Right ventricle myocardium inferior (tissue), 1 donor: ENCODE measurements at regions not wholly inside any gene's neighbourhood (a gene's known extent, or its start where the extent isn't known, plus 50 kb on each side); places are given as distances from the start of the nearest gene placed in this dataset.
A peak's percentile ranks its signal among the peaks of the same experiment; 100 is the strongest.
"Not testable (repeated sequence)": the region's sequence is repeated elsewhere in the genome, so short reads cannot be mapped to it uniquely, and the experiment has no call there.

Source experiments
- ATAC-seq: fragments of 200-7000 bp; cut with Tn5 transposase; one replicate; pipeline ENCODE4 v1.9.1; 2020; ENCODE audit warnings: mild to moderate bottlenecking, moderate library complexity
- DNase-seq: peaks from one replicate; pipeline ENCODE4 v3.0.0; 2021; ENCODE audit errors: missing footprints
- intact Hi-C: fragments of 100-400 bp; cut with DNase I; formaldehyde crosslinking; loops from one replicate; pipeline ENCODE4 v1.11.0; 2022
- donor health status: DM: no; HTN: yes; CAD: no; lungs with severe emphysema.

DNA sequence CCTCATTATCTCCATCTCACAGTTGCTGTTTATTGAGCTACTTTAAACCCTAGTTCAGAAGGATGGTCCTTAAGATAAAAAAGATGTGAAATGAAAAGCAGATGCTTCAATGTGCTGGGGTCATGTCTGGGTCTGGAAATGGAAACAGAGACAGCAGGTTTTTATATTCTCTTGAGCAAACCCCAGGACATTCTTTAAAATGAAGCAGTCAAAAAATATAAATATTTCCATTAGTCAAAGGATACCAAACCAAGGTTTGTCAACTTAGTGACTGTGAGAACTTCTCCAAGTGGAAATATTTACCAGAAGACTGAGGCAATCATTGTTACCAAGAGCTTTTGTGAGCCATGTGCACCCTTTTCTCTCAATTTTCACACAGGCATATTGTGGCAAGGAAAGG is 102.5 kb upstream of the DIO2 start:
- DNase-seq (no peak), ATAC-seq (no peak)
- intact Hi-C loops = no loop called here

DNA sequence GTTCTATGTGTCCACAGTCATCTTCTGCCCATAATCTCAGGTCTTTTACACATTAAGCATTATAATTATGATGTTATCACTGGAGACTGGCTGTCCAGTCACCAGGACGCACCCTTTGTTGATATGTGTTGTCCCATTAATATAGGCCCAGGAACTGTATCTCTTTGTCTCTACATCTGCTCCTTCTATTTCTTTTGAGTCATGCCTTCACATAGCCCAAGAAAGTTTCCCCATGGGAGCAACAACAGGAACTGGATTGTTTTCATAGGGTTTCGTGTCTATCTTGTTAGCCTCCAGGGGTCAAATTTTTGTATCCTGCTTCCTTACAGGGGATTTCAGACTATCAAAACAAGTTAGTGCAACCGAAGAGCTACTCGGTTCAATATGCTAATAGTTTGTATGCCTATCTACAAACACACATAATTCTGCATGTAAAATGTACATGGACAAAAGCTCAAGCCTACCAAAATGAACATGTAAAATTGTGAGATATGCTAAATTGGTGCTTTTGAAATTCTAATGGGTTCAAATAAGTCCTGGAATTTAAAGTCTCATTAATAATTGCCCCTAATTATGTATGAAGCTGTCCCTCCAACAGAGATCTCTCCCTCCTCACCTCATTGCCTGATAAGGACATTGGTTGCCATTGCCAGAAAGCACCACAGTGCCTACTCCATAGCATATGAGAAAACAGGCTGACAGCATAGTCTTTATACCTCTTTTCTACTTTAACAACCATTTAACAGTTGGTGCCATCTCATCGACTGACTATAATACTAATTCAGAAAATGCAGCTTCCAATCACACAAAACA is 99.8 kb upstream of the DIO2 start:
- intact Hi-C loops = no loop called here
- peak; percentile 71 for ATAC-seq
- DNase-seq = no peak

DNA sequence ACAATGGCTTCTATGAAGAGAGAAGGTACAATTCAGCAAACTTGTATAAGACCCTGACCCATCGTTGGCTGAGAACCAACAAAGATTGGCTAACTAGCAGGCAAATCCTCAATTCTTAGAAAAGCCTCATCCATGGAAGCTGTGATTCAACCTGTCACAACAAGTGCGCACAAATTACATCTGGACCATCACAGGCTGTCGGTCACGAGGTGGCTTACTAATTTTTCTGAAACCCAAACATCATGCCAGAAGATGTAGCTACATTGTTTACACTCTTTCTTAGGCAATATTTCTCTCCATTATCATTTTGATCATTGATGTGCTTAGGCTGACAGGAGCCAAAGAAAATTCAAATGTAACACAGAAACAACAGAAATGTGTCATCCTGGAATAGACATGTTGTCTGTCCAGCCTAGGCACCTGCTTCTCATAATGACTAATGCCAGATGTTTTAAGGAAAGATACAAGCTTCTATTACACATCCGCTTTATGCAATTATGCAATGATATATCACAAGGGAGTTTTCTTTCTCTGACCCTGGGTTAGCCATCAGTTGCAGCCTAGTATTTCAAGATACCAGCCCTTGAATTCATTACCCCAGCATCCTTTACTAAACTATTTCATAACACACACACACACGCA is 92.9 kb upstream of the DIO2 start:
- no peak for DNase-seq
- ATAC-seq = peak; percentile 88
- intact Hi-C loops = no loop called here

DNA sequence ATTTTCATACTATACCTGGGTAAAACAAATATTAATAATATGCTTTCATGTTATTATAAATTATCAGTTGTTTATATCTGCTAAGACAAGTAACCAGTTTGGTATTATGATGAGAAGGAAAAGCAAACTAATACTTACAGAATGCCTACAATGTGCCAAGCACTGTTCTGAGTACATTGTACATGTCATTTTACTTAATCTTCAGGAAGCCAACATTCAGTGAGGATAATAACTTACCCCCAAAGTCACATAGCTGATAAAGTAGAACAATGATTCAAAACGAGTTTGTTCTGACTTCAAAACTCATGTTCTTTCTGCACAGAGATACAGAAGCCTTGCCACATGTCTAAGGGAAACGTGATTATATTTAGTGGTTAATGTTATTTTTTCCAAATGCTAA is 89.0 kb upstream of the DIO2 start:
- ATAC-seq (no peak), DNase-seq (no peak)
- intact Hi-C loops = no loop called here

DNA sequence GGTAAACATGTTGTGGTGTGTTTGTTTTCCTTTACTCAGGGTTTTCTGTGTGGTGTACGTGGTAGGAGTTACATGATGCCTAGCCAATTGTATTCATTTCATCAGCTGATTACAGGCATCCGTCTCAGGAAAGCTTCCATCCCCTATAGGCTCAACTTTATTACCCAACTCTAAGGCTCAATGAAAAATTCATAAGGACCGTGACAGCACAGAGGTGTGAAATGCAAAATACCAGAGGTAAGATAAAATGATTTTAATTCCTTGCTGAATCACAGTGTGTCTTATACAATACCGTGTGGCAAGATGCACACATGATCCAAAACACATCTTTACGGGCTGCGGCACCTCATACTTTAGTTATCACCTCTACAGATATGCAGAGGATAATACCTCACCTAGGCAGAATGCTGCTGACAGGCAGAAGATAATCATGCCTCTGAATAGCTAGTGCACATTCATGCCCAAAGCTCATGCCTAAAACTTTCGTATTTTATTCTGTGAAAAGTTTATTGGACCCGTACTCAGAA is 87.2 kb upstream of the DIO2 start:
- no peak for DNase-seq
- intact Hi-C loops = no loop called here
- ATAC-seq = no peak

DNA sequence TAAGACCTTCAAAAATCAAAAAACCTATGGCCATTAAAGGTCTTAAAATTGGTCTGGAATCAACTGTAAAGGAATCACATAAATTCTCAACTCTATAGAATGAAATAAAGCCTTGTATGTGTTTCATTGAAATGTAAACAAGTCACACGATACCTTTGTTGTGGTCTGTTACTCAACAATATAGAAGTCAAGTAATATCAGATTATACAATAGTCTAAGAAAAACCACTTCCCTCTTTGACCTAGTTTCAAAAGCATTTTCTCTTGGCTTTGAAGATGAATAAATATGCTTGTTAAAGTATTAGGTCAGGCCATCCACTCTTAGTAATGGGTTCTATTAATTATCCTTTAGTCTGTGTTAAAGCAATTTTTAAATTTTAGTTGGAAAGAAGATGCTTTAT is 79.8 kb upstream of the DIO2 start:
- no peak for DNase-seq
- no peak for ATAC-seq
- intact Hi-C loops = no loop called here

DNA sequence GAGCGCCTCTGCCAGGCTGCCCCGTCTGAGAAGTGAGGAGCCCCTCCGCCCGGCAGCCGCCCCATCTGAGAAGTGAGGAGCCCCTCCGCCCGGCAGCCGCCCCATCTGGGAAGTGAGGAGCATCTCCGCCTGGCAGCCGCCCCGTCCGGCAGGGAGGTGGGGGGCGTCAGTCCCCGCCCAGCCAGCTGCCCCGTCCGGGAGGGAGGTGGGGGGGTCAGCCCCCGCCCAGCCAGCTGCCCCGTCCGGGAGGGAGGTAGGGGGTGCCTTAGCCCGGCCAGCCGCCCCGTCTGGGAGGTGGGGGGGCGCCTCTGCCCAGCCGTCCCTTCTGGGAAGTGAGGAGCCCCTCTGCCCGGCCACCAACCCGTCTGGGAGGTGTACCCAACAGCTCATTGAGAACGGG is 75.4 kb upstream of the DIO2 start:
- DNase-seq, intact Hi-C loops, ATAC-seq: not testable (repeated sequence)

DNA sequence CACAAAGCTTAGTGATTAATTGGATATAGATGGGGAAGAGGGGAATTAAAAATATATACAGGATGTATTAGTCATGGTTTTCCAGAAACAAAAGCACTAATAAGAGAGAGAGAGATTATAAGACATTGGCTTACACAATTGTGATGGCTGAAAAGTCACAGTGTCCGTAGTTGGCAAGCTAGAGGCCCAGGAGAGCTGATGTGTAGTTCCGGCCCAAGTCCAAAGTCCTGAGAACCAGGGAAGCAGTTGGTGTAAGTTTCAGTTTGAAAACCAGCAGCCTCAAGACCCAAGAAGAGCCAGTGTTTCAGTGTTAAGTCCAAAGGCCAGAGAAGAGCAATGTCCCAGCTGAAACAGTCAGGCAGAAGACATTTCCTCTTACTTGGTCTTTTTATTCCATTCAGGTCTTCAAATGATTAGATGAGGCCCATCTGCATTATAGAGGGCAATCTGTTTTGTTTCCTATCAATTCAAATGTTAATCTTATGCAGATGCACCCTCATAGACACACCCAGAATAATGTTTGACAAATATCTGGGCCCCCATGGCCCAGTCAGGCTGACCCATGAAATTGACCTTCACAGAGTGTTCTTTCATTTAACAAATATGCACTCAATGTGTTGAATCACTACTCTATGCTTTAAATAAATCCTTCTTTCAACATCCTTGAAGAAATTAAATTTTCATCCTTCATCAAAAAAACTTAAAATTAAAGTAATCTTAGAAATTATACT is 67.2 kb upstream of the DIO2 start:
- ATAC-seq (peak; percentile 95), DNase-seq (no peak)
- intact Hi-C loops = no loop called here

DNA sequence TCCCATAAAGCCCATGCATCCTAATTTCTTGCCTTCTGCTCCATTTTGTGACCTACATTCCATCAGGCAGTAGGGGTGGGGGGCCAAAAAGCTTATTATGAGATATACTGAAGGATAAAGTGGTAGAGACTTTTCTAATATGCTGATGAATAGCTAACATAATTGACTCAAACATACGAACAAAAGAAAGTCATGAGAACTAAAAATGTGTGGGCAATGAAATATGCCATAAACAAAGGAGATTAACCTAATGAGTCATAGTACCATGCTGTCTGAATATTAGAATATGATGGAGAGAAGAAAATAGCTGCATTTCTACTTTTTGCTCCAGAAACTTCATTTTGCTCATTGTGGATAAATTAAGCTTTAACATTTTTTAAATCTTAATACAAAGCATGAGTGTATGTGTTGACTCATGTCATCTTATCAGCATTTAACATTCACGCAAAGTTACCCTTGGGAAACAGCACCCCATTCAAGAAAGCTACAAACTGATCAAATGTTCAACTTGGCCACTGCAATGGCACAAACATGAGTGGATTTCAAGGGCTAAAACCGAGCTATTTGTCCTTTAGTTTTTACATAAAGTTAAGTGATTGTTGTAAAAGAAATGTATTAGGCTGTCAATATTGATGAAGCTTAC is 64.0 kb upstream of the DIO2 start:
- intact Hi-C loops = no loop called here
- ATAC-seq (no peak), DNase-seq (no peak)

DNA sequence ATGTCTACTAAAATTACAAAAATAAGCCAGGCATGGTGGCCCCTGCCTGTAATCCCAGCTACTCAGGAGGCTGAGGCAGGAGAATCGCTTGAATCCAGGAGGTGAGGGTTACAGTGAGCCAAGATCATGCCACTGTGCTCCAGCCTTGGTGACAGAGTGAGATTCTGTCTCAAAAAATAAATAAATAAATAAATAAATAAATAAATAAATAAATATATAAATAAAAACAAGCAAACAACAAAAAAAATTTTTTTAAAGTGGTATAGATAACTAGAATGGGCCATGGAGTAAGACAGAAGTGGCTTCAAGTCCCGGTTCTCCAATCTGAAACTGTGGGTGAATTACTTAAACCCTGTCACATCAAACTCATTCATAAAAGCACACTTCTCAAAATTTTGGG is 63.0 kb upstream of the DIO2 start:
- ATAC-seq, DNase-seq, intact Hi-C loops: not testable (repeated sequence)

DNA sequence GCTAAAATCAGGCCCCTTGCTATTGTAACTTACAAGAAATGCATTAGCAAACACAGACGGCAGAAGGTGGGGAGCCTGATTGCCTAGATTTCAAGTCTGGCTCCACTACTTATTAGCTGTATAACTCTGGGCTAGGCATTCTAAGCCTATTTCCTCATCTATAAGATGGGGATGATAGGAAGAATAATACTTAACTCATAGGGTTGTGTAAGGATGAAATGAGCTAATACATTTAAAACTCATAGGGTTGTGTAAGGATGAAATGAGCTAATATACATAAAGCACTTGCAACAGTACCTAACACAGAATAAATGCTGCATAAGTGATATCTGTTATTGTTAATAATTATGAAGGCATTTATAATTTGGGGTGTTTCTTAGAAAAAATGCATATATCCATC is 60.1 kb upstream of the DIO2 start:
- no peak for ATAC-seq

DNA sequence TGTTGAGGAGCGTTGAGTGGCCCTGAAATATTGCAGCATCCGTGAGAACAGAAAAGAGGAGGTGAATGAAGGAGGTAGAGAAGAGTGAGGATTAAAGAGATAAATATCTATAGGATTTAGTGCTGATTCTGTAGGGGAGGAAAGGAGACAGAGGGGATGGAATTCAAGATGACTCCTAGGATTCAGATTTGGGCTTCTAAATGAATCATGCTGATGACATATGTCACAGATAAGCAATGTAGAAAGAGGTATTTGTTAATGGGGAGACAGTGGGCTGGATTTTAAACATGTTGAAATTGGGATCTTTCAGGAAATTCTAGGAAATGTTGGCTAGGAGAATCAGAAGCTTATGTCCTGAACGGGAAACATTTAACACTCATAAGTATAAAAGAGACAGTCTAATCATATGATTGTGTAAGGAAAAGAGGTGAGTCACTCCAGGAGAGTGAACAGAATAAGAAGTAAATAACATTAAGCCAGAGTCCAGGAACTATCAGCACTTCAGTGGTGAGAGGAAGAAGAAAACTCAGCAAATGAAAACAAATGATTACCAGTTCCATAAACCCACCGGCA is 58.1 kb upstream of the DIO2 start:
- no peak for ATAC-seq
- DNase-seq = no peak
- intact Hi-C loops = loop anchor here (10.0 kb wide), 1 partner anchor 55 kb away; the partner anchor contains the start of gene DIO2

More for the DNA sequence above, 60.1 kb upstream of the DIO2 start:
- DNase-seq = no peak
- intact Hi-C loops = no loop called here

DNA sequence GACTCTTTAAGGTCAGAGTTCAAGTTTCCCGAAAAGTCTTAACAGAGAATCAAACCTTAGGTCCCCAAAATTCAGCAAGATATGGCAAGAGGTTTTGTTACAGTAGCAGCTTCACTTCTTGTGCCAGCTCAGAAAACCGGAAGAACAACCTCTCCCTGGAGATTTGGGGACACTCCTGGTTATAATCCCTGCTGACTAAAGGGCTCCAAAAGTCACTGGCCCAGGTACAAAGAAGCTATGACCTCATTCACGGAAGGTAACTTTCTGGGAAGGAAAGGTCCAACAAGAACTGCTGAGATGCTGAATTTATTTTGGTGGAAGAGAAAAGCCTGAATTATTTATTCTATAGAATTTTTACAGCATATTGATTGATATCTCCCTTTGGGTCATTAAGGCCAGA is 55.6 kb upstream of the DIO2 start:
- intact Hi-C loops = loop anchor here (10.0 kb wide), 1 partner anchor 52 kb away; the partner anchor contains the start of gene DIO2
- ATAC-seq = no peak
- DNase-seq = no peak

DNA sequence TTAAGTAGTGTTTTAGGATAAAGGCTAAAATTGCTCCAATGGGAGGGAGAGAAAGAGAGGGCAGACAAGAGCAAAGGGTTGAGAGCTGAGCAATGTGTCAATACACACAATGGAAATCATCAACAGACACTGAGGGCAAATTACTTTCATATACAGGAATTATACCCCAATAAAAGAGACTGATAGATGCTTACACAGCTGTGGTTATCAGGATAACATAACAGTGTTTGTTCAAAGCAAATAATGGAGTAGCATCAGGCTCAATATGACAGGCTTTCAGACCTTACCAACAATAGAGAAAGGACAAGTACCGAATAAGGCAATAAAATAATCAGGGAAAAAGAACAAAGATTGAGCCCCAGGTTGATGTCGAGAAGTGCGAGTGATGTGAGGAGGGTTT is 53.4 kb upstream of the DIO2 start:
- DNase-seq (no peak), ATAC-seq (no peak)
- intact Hi-C loops = loop anchor here (10.0 kb wide), 1 partner anchor 50 kb away; the partner anchor contains the start of gene DIO2
